ENCODE measurements at regions not wholly inside any gene's neighbourhood (a gene's known extent, or its start where the extent isn't known, plus 50 kb on each side); places are given as distances from the start of the nearest gene placed in this dataset.

GRCh38 chr17:72212041-72212440 is 91.2 kb downstream of the SOX9 start:
- no peak for TF ChIP-seq CTCF (conservative IDR thresholded peaks at IDR 0.05)
- H3K27ac ChIP-seq: no peak overlapping the region

GRCh38 chr17:72215490-72215889 is 94.7 kb downstream of the SOX9 start:
- H3K27ac ChIP-seq: no peak overlapping the region
- TF ChIP-seq CTCF (conservative IDR thresholded peaks at IDR 0.05): no peak

- H3K27ac ChIP-seq: no peak overlapping the region
- no peak for TF ChIP-seq CTCF (conservative IDR thresholded peaks at IDR 0.05)
Observed at GRCh38 chr17:72215928-72216327, 95.1 kb downstream of the SOX9 start.

- H3K27ac ChIP-seq: no peak overlapping the region
- TF ChIP-seq CTCF (conservative IDR thresholded peaks at IDR 0.05): no peak
Observed at GRCh38 chr17:72219137-72219823, 98.5 kb downstream of the SOX9 start.

GRCh38 chr17:72219824-72220493 is 99.1 kb downstream of the SOX9 start:
- no peak for TF ChIP-seq CTCF (conservative IDR thresholded peaks at IDR 0.05)
- H3K27ac ChIP-seq: no peak overlapping the region

GRCh38 chr17:72222661-72223380 is 102.0 kb downstream of the SOX9 start:
- no peak overlapping the region for H3K27ac ChIP-seq
- no peak for TF ChIP-seq CTCF (conservative IDR thresholded peaks at IDR 0.05)

- no peak for TF ChIP-seq CTCF (conservative IDR thresholded peaks at IDR 0.05)
- H3K27ac ChIP-seq: no peak overlapping the region
Observed at GRCh38 chr17:72223866-72224291, 103.1 kb downstream of the SOX9 start.
